ENCODE measurements at regions not wholly inside any gene's neighbourhood (a gene's known extent, or its start where the extent isn't known, plus 50 kb on each side); places are given as distances from the start of the nearest gene placed in this dataset.

DNA sequence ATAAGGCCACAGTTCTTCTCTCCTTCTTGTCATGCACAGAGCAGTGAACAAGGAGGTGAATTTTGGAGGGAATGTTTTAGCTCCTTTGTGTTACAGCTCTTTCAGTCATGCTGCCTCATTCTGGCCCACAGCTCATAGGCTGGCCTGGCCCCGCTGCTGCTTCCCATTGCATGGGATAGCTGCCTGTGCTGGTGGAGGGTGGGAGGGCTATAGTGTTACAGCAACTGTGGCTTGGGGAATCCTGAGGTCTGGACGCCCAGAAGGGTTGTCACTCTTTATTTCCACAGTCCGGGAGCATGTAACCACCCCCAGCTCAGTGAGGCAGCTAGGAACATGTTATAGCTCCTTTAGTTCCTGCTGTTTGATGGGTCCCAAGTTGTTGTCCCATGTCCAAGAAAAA lies 210.3 kb downstream of the AMY1C start:
- no peak overlapping the region for H3K4me3 ChIP-seq
- no peaks in the 10 kb centered on the region for H3K9me3 ChIP-seq
- no peak for DNase-seq
- intact Hi-C loops (cut with DNase I): no loop called here
- 73 to 93% (median 85%) methylated on average over 3 of the region's 3 CpGs for WGBS, 3 donors
- H3K27me3 ChIP-seq: no peaks in the 10 kb centered on the region
- no peak for TF ChIP-seq POLR2A (IDR thresholded peaks at IDR 0.05)
- H3K4me1 ChIP-seq (ENCODE audit: insufficient read depth): no peaks in the 10 kb centered on the region
- H3K36me3 ChIP-seq: no peaks in the 10 kb centered on the region
- no peak overlapping the region for H3K27ac ChIP-seq

- no peaks in the 10 kb centered on the region for H3K9me3 ChIP-seq
- DNase-seq: no peak
- 88 to 97% (median 91%) methylated on average over 6 of the region's 6 CpGs for WGBS, 3 donors
- H3K27me3 ChIP-seq: no peaks in the 10 kb centered on the region
- TF ChIP-seq, protein P1, sequence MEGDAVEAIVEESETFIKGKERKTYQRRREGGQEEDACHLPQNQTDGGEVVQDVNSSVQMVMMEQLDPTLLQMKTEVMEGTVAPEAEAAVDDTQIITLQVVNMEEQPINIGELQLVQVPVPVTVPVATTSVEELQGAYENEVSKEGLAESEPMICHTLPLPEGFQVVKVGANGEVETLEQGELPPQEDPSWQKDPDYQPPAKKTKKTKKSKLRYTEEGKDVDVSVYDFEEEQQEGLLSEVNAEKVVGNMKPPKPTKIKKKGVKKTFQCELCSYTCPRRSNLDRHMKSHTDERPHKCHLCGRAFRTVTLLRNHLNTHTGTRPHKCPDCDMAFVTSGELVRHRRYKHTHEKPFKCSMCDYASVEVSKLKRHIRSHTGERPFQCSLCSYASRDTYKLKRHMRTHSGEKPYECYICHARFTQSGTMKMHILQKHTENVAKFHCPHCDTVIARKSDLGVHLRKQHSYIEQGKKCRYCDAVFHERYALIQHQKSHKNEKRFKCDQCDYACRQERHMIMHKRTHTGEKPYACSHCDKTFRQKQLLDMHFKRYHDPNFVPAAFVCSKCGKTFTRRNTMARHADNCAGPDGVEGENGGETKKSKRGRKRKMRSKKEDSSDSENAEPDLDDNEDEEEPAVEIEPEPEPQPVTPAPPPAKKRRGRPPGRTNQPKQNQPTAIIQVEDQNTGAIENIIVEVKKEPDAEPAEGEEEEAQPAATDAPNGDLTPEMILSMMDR (IDR thresholded peaks at IDR 0.05): no peak
- TF ChIP-seq POLR2A (IDR thresholded peaks at IDR 0.05) (no peak), EP300 (IDR thresholded peaks at IDR 0.05) (no peak)
- no peak overlapping the region for H3K4me3 ChIP-seq
- no peaks in the 10 kb centered on the region for H3K36me3 ChIP-seq
- H3K27ac ChIP-seq: no peak overlapping the region
- no peaks in the 10 kb centered on the region for H3K4me1 ChIP-seq (ENCODE audit: insufficient read depth)
- intact Hi-C loops (cut with DNase I): no loop called here
These were observed 211.0 kb downstream of the AMY1C start for GRCh38 chr1:103960710-103961109.

- intact Hi-C loops (cut with DNase I): no loop called here
- Histone ChIP-seq H3K4me3 (no peak overlapping the region), H3K9me3 (no peaks in the 10 kb centered on the region), H3K36me3 (no peaks in the 10 kb centered on the region), H3K4me1 (ENCODE audit: insufficient read depth) (no peaks in the 10 kb centered on the region), H3K27ac (no peak overlapping the region), H3K27me3 (no peaks in the 10 kb centered on the region)
- DNase-seq: no peak
- no peak for TF ChIP-seq EP300 (IDR thresholded peaks at IDR 0.05)
- TF ChIP-seq POLR2A (IDR thresholded peaks at IDR 0.05): no peak
- TF ChIP-seq, protein P1 (IDR thresholded peaks at IDR 0.05): no peak
- 81 to 91% (median 86%) methylated on average over 3 of the region's 3 CpGs for WGBS, 3 donors
These were observed 237.1 kb downstream of the AMY1C start for GRCh38 chr1:103986792-103987191.

DNA sequence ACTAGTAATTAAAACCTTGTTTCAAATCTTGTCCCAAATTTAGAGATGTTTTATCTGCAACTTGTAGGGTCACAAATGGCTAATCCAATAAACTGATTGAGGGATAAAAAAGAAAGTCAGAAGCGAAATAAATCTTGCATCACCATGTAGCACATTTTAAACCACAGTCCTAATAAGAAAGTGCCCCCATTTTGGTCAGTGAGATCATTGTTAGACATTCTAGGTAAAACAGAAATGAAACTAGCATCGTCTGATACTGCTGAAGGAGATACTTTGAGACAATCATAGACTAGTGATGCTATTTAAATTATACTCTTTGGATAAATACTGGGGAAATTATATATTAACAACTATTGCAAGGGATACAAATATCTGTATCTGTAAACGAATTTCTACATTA lies 247.9 kb downstream of the AMY1C start:
- no peaks in the 10 kb centered on the region for H3K4me1 ChIP-seq (ENCODE audit: insufficient read depth)
- H3K9me3 ChIP-seq: no peaks in the 10 kb centered on the region
- no peak overlapping the region for H3K4me3 ChIP-seq
- H3K27ac ChIP-seq: no peak overlapping the region
- no peak for DNase-seq
- intact Hi-C loops (cut with DNase I): no loop called here
- TF ChIP-seq EP300 (IDR thresholded peaks at IDR 0.05) (no peak), POLR2A (IDR thresholded peaks at IDR 0.05) (no peak)
- TF ChIP-seq, protein P1 (IDR thresholded peaks at IDR 0.05): no peak
- no peaks in the 10 kb centered on the region for H3K27me3 ChIP-seq
- WGBS, 3 donors: 43 to 59% (median 55%) methylated on average over 3 of the region's 3 CpGs
- no peaks in the 10 kb centered on the region for H3K36me3 ChIP-seq

DNA sequence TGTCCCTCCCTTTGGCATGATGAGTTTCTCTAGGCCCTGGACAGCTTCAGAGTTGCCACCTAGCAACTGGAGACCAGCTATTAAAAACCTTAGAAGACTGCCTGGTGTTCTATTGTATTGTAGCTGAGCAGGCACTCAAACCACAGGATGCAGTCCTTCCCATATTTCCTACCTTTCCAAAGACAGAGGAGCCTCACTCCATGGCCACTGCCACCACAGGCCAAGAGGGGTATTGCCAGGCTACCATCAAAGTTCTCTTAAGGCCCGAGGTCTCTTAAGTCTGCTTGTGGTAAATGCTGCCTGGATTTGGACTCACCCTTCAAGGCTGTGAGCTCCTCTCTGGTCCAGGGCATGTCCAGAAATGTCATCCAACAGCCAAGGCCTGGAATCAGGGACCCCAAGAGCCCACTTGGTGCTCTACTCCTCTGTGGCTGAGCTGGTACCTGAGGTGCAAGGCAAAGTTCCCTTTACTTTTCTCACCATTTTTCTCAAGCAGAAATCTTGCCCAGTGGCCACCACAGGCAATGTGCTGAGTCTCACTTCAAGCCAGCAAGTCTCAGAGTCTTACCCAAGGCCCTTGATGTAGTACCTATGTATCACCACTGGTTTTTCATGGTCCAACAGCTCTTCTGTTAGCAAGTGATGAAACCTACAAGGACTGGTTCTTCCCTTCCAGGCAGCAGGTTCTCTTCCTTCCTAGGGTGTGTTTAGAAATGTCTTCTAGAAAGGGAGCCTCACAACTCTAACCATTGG lies 269.4 kb downstream of the AMY1C start:
- Histone ChIP-seq H3K9me3 (no peaks in the 10 kb centered on the region), H3K4me3 (no peak overlapping the region), H3K4me1 (ENCODE audit: insufficient read depth) (no peaks in the 10 kb centered on the region), H3K36me3 (no peaks in the 10 kb centered on the region), H3K27ac (no peak overlapping the region), H3K27me3 (no peaks in the 10 kb centered on the region)
- no peak for DNase-seq
- TF ChIP-seq EP300 (IDR thresholded peaks at IDR 0.05): no peak
- TF ChIP-seq POLR2A (IDR thresholded peaks at IDR 0.05): no peak
- TF ChIP-seq, protein P1 (IDR thresholded peaks at IDR 0.05): no peak
- 67 to 92% (median 85%) methylated on average over 1 of the region's 1 CpG for WGBS, 3 donors
- intact Hi-C loops (cut with DNase I): no loop called here
